Smooth muscle cell (in vitro differentiated cells): ENCODE measurements at regions not wholly inside any gene's neighbourhood (a gene's known extent, or its start where the extent isn't known, plus 50 kb on each side); places are given as distances from the start of the nearest gene placed in this dataset.

ENCODE experiments used
- DNase-seq: peaks from one replicate; lab custom pipeline; 2025; ENCODE audit not compliant: unreplicated experiment; lab: John Stamatoyannopoulos, UW
- H2AFZ ChIP-seq: fragments of 200-600 bp; sonication (generic); 2 replicates; pipeline ENCODE4 v1.6.0; 2016; ENCODE audit warnings: antibody characterized with exemption, low read depth, mild to moderate bottlenecking
- H3F3A ChIP-seq: fragments of 200-600 bp; sonication (generic); 2 replicates; pipeline ENCODE4 v1.6.0; 2017; ENCODE audit warnings: antibody characterized with exemption, low read depth
- H3K27ac ChIP-seq: fragments of 200-600 bp; sonication (generic); 2 replicates; pipeline ENCODE4 v1.5.1; 2016; ENCODE audit warnings: low read depth, mild to moderate bottlenecking
- H3K27me3 ChIP-seq: fragments of 200-600 bp; sonication (generic); 2 replicates; pipeline ENCODE4 v1.6.1; 2016; ENCODE audit warnings: low read depth, mild to moderate bottlenecking
- H3K36me3 ChIP-seq: fragments of 200-600 bp; sonication (generic); 2 replicates; pipeline ENCODE4 v1.5.1; 2016; ENCODE audit warnings: low read depth
- H3K4me1 ChIP-seq: fragments of 200-600 bp; sonication (generic); 2 replicates; pipeline ENCODE4 v1.5.1; 2016; ENCODE audit warnings: low read depth
- H3K4me2 ChIP-seq: fragments of 200-600 bp; sonication (generic); 2 replicates; pipeline ENCODE4 v1.6.0; 2016; ENCODE audit warnings: mild to moderate bottlenecking
- H3K4me3 ChIP-seq: fragments of 200-600 bp; sonication (generic); 2 replicates; pipeline ENCODE4 v1.5.1; 2016; ENCODE audit warnings: mild to moderate bottlenecking
- H3K79me2 ChIP-seq: fragments of 200-600 bp; sonication (generic); 2 replicates; pipeline ENCODE4 v1.6.0; 2016; ENCODE audit warnings: low read depth, mild to moderate bottlenecking
- H3K9ac ChIP-seq: fragments of 200-600 bp; sonication (generic); 2 replicates; pipeline ENCODE4 v1.6.0; 2016; ENCODE audit warnings: low read depth
- H3K9me3 ChIP-seq: fragments of 200-600 bp; sonication (generic); replicated peaks from 2 replicates; pipeline ENCODE4 v1.5.1; 2016; ENCODE audit warnings: low read depth
- H4K20me1 ChIP-seq: fragments of 200-600 bp; sonication (generic); 2 replicates; pipeline ENCODE4 v1.6.0; 2016; ENCODE audit warnings: low read depth
- WGBS: methylation state at CpG from one replicate; pipeline ENCODE4 v1.1.7; 2016; ENCODE audit warnings: low lambda C conversion rate; 5-methylcytosine and 5-hydroxymethylcytosine counted together
- TF ChIP-seq, protein P1 (sequence below): fragments of 200-600 bp; sonication (generic); IDR thresholded peaks from 2 replicates; pipeline ENCODE4 v1.5.1; 2017; ENCODE audit warnings: borderline replicate concordance, mild to moderate bottlenecking, antibody characterized with exemption; ENCODE audit not compliant: insufficient read depth, poor library complexity, severe bottlenecking

DNA sequence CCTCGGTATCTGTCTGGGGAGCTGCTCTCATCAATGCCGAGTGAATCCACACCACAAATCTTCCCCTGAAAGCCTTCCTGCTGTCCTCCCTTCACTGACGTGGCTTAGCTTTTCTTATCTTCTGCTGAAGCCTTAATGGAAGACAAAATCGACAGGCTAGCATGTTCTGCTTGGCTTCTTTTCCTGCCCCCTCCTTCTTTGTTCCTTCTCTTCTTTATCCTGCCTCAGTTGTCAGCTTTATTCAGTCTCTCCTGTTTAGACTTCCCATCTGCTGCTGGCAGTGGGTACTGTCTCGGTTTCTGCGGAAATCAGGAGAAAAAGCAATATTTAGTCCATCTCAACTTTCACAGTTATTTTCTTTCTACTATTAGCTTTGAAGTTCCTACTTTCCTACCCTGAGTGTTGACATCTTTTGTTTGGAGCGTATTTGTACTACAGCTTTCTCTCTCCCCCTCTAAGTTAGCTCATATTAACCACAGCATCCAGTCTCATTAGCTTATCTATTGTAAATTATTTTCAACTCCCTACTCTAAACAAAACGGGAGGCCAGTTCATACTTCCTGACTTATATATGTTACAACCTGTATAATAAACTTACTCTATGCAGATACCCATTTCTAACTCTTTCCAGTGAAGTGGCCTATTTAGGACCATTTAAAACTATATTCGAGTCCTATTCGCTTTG lies 226.0 kb downstream of the DACT1 start:
- Histone ChIP-seq H3K36me3 (no peaks in the 10 kb centered on the region), H3K9me3 (no peaks in the 10 kb centered on the region), H2AFZ (peak overlapping the region; percentile 78), H3K4me2 (peak overlapping the region; percentile 47), H3K4me1 (peaks cover 24% of the 10 kb centered on the region), H3K27ac (peak overlapping the region; percentile 90), H3F3A (peaks cover 15% of the 10 kb centered on the region), H4K20me1 (no peaks in the 10 kb centered on the region), H3K27me3 (no peaks in the 10 kb centered on the region), H3K9ac (peak overlapping the region; percentile 81), H3K4me3 (no peak overlapping the region), H3K79me2 (no peaks in the 10 kb centered on the region)
- 47% methylated on average over 10 of the region's 10 CpGs for WGBS
- DNase-seq, result no peak
- TF ChIP-seq, protein P1, sequence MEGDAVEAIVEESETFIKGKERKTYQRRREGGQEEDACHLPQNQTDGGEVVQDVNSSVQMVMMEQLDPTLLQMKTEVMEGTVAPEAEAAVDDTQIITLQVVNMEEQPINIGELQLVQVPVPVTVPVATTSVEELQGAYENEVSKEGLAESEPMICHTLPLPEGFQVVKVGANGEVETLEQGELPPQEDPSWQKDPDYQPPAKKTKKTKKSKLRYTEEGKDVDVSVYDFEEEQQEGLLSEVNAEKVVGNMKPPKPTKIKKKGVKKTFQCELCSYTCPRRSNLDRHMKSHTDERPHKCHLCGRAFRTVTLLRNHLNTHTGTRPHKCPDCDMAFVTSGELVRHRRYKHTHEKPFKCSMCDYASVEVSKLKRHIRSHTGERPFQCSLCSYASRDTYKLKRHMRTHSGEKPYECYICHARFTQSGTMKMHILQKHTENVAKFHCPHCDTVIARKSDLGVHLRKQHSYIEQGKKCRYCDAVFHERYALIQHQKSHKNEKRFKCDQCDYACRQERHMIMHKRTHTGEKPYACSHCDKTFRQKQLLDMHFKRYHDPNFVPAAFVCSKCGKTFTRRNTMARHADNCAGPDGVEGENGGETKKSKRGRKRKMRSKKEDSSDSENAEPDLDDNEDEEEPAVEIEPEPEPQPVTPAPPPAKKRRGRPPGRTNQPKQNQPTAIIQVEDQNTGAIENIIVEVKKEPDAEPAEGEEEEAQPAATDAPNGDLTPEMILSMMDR, result no peak

DNA sequence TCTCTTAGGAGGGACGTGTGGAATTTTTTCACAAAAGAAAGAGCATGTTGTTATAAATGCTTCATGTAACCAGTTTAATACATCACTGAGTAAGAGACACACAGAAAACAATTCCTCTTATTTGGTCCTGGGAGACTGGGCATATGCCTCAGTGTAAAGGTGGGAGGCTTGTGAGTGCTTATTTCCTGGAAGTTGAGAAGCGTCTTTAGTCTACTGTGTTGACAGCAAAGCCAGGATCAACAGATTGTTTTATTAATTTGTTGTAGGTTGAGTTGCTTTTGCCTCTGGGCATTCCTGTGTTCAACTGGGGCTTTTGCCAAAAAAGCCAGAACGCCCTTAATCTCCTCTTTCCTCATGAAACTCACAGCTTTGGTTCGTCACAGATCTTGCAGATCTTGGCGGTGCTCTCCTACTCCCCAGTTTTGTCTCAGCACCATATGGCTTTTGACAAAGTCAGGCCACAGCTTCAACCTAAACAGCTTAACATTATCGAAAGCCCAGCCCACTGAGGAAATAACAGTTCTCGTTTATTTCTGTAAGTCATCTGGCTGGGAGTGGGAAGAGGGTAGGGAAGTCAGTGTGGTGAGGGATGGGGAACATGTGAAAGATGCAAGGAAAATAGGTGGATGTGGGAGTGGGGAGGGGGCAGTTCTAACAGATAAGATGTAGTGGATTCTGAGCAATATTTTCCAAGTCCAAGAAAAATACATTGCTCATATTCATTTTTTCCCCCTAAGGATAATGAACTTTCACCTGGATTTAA lies 227.2 kb downstream of the DACT1 start:
- H3K79me2 ChIP-seq, result no peaks in the 10 kb centered on the region
- H3K36me3 ChIP-seq, result no peaks in the 10 kb centered on the region
- H3K4me1 ChIP-seq, result peaks cover 24% of the 10 kb centered on the region
- DNase-seq, result peak; percentile 10
- H3K27ac ChIP-seq, result peak overlapping the region; percentile 90
- H3K27me3 ChIP-seq, result no peaks in the 10 kb centered on the region
- H2AFZ ChIP-seq, result no peak overlapping the region
- H3K4me2 ChIP-seq, result peak overlapping the region; percentile 47
- no peaks in the 10 kb centered on the region for H4K20me1 ChIP-seq
- H3K9ac ChIP-seq, result peak overlapping the region; percentile 81
- no peak overlapping the region for H3K4me3 ChIP-seq
- 22% methylated on average over 7 of the region's 7 CpGs for WGBS
- H3K9me3 ChIP-seq, result no peaks in the 10 kb centered on the region
- TF ChIP-seq, protein P1, result no peak
- peaks cover 15% of the 10 kb centered on the region for H3F3A ChIP-seq

DNA sequence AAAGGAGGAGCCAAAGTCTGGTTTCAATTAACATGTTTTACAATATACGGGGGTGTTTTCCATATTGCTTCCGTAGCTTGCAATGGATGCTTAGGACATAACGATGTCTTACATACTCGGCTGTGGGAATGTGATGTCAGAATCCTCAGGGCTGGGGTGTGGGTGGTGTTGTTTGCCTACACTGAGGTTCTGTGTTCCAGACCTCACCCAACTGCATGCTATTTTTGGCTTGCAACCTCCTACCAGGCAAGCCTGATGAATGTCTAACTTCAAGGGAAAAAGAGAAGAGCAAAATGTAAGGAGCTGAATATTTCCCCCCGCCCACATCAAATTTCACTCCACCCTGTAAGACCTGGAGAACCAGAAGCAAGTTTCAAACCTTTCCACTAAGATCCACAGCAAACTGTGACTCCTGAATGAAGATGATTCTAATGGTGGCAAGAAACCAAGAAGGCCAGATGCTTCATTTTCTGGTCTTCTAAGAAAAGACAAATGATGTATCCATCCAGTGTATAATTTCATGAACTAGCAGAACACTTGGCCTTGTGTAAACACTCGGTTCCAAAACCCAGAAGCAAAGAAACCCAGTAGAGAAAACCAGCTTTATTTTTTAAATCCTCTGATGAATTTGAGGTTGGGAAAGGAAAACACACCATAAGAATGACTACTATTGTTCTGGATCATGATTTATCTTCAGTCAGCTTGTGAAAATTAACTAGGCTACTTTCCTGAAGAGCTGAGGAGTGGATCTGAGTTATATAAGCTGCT lies 227.9 kb downstream of the DACT1 start:
- Histone ChIP-seq H3K4me3 (no peak overlapping the region), H3K4me2 (peak overlapping the region; percentile 47), H3F3A (peaks cover 15% of the 10 kb centered on the region), H3K27ac (peak overlapping the region; percentile 90), H3K4me1 (peaks cover 24% of the 10 kb centered on the region), H3K9ac (peak overlapping the region; percentile 27), H3K36me3 (no peaks in the 10 kb centered on the region), H4K20me1 (no peaks in the 10 kb centered on the region), H3K27me3 (no peaks in the 10 kb centered on the region), H3K9me3 (no peaks in the 10 kb centered on the region), H3K79me2 (no peaks in the 10 kb centered on the region), H2AFZ (peak overlapping the region; percentile 12)
- WGBS, result 47% methylated on average over 6 of the region's 6 CpGs
- DNase-seq, result no peak
- TF ChIP-seq, protein P1, result no peak
